ENCODE measurements at regions not wholly inside any gene's neighbourhood (a gene's known extent, or its start where the extent isn't known, plus 50 kb on each side); places are given as distances from the start of the nearest gene placed in this dataset.

- no peak for TF ChIP-seq CTCF (IDR thresholded peaks at IDR 0.05)
- no peak for DNase-seq
- H3K27me3 Mint-ChIP-seq (ENCODE audit: low read depth in 2 of 2), result no peaks in the 10 kb centered on the region
- no peaks in the 10 kb centered on the region for H3K27me3 ChIP-seq (ENCODE audit: control insufficient read depth, insufficient read depth, low read length)
- peaks cover 11% of the 10 kb centered on the region for H3K4me1 ChIP-seq (ENCODE audit: control insufficient read depth, insufficient read depth, low read length)
- intact Hi-C loops (cut with micrococcal nuclease), result no loop called here
- no peak overlapping the region for H3K27ac Mint-ChIP-seq
- H3K9me3 Mint-ChIP-seq, result no peaks in the 10 kb centered on the region
- no peaks in the 10 kb centered on the region for H3K36me3 ChIP-seq (ENCODE audit: control insufficient read depth, insufficient read depth, low read length)
- ATAC-seq, result no peak
- H3K4me1 Mint-ChIP-seq, result peaks cover 14 to 18% of the 10 kb centered on the region in 2 donors
- no peaks in the 10 kb centered on the region for H3K9me3 ChIP-seq (ENCODE audit: control insufficient read depth, insufficient read depth, low read length)
- H3K4me3 ChIP-seq (ENCODE audit: low read length), result no peak overlapping the region
- H3K27ac ChIP-seq (ENCODE audit: low read length), result no peak overlapping the region
- no peak overlapping the region for H3K4me3 Mint-ChIP-seq
- no peaks in the 10 kb centered on the region for H3K36me3 Mint-ChIP-seq
- 87% methylated on average over 3 of the region's 3 CpGs for WGBS (ENCODE audit: insufficient coverage)
These were observed 333.6 kb upstream of the ZNF32 start for GRCh38 chr10:43982250-43982649.

GRCh38 chr10:43981696-43982095 lies 333.0 kb upstream of the ZNF32 start:
- Mint-ChIP-seq H3K4me3 (no peak overlapping the region), H3K27me3 (ENCODE audit: low read depth in 2 of 2) (no peaks in the 10 kb centered on the region), H3K27ac (peak overlapping the region in 1 of 2 donors; percentile 2), H3K36me3 (no peaks in the 10 kb centered on the region), H3K9me3 (no peaks in the 10 kb centered on the region), H3K4me1 (peaks cover 14 to 22% of the 10 kb centered on the region in 2 donors)
- no peak for ATAC-seq
- TF ChIP-seq CTCF (IDR thresholded peaks at IDR 0.05), result no peak
- Histone ChIP-seq H3K4me3 (ENCODE audit: low read length) (no peak overlapping the region), H3K36me3 (ENCODE audit: control insufficient read depth, insufficient read depth, low read length) (no peaks in the 10 kb centered on the region), H3K9me3 (ENCODE audit: control insufficient read depth, insufficient read depth, low read length) (no peaks in the 10 kb centered on the region), H3K27ac (ENCODE audit: low read length) (no peak overlapping the region), H3K27me3 (ENCODE audit: control insufficient read depth, insufficient read depth, low read length) (no peaks in the 10 kb centered on the region), H3K4me1 (ENCODE audit: control insufficient read depth, insufficient read depth, low read length) (peaks cover 11% of the 10 kb centered on the region)
- DNase-seq, result no peak
- WGBS (ENCODE audit: insufficient coverage), result 88% methylated on average over 2 of the region's 2 CpGs
- intact Hi-C loops (cut with micrococcal nuclease), result no loop called here

- Histone ChIP-seq H3K36me3 (ENCODE audit: control insufficient read depth, insufficient read depth, low read length) (no peaks in the 10 kb centered on the region), H3K27me3 (ENCODE audit: control insufficient read depth, insufficient read depth, low read length) (no peaks in the 10 kb centered on the region), H3K27ac (ENCODE audit: low read length) (no peak overlapping the region), H3K9me3 (ENCODE audit: control insufficient read depth, insufficient read depth, low read length) (no peaks in the 10 kb centered on the region), H3K4me3 (ENCODE audit: low read length) (no peak overlapping the region), H3K4me1 (ENCODE audit: control insufficient read depth, insufficient read depth, low read length) (peaks cover 11% of the 10 kb centered on the region)
- DNase-seq (no peak), ATAC-seq (no peak)
- peak overlapping the region in 1 of 2 donors; percentile 2 for H3K27ac Mint-ChIP-seq
- H3K4me1 Mint-ChIP-seq, result peaks cover 14 to 22% of the 10 kb centered on the region in 2 donors
- H3K9me3 Mint-ChIP-seq, result no peaks in the 10 kb centered on the region
- intact Hi-C loops (cut with micrococcal nuclease), result no loop called here
- no peak overlapping the region for H3K4me3 Mint-ChIP-seq
- no CpG with 5 or more reads among the region's 1 CpG for WGBS (ENCODE audit: insufficient coverage)
- H3K36me3 Mint-ChIP-seq, result no peaks in the 10 kb centered on the region
- no peak for TF ChIP-seq CTCF (IDR thresholded peaks at IDR 0.05)
- no peaks in the 10 kb centered on the region for H3K27me3 Mint-ChIP-seq (ENCODE audit: low read depth in 2 of 2)
These were observed 332.6 kb upstream of the ZNF32 start for GRCh38 chr10:43981232-43981631.

- no peak overlapping the region for H3K4me3 ChIP-seq (ENCODE audit: low read length)
- WGBS (ENCODE audit: insufficient coverage), result 79% methylated on average over 7 of the region's 7 CpGs
- no peak overlapping the region for H3K4me3 Mint-ChIP-seq
- ATAC-seq, result no peak
- intact Hi-C loops (cut with micrococcal nuclease), result no loop called here
- H3K4me1 ChIP-seq (ENCODE audit: control insufficient read depth, insufficient read depth, low read length), result peaks cover 11% of the 10 kb centered on the region
- no peaks in the 10 kb centered on the region for H3K27me3 Mint-ChIP-seq (ENCODE audit: low read depth in 2 of 2)
- no peaks in the 10 kb centered on the region for H3K36me3 ChIP-seq (ENCODE audit: control insufficient read depth, insufficient read depth, low read length)
- H3K4me1 Mint-ChIP-seq, result peaks cover 14 to 22% of the 10 kb centered on the region in 2 donors
- H3K9me3 Mint-ChIP-seq, result no peaks in the 10 kb centered on the region
- no peak overlapping the region for H3K27ac ChIP-seq (ENCODE audit: low read length)
- H3K27ac Mint-ChIP-seq, result peak overlapping the region in 1 of 2 donors; percentile 44
- H3K27me3 ChIP-seq (ENCODE audit: control insufficient read depth, insufficient read depth, low read length), result no peaks in the 10 kb centered on the region
- H3K36me3 Mint-ChIP-seq, result no peaks in the 10 kb centered on the region
- H3K9me3 ChIP-seq (ENCODE audit: control insufficient read depth, insufficient read depth, low read length), result no peaks in the 10 kb centered on the region
- TF ChIP-seq CTCF (IDR thresholded peaks at IDR 0.05), result no peak
- no peak for DNase-seq
These were observed 332.0 kb upstream of the ZNF32 start for GRCh38 chr10:43980715-43981114.
